ENCODE measurements at regions not wholly inside any gene's neighbourhood (a gene's known extent, or its start where the extent isn't known, plus 50 kb on each side); places are given as distances from the start of the nearest gene placed in this dataset.

DNA sequence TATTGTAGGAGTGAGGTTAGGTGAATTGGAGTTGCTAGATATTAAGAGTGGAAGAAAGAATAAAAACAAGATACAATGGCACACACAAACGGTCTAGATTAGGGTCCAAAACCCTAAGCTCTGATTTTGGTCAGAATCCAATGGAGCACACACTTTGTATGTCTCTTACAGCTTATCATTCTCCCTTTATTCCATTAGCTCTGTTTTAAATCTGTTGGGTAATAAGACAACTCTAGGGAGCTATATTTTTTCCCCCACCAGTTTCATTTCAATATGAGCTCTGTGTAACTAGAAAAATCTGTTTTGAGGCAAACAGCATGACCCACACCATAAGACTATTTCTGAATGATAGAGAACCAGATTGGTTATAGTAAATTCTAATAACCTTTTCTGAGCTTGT, 465.6 kb downstream of the ADGRL2 start:
- DNase-seq (ENCODE audit: low read depth): no peak

DNA sequence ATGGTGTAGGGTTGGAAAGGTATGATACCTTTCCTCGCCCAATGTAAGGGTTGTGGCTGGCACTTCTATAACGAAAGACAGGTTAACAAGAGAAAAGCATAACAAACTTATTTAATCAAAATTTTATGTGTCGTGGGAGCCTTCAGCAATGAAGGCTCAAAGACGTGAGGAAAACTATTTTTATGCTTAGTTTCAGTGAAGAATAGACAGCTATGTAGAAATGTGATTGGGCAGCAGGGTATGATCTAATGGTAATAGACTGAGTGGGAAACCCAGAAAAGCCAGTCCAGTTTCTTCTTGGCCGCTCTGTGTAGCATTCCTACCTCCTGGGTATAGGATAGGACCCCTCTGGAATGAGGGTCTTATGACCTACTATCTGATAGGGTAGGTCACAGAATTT, 464.7 kb downstream of the ADGRL2 start:
- no peak for DNase-seq (ENCODE audit: low read depth)

DNA sequence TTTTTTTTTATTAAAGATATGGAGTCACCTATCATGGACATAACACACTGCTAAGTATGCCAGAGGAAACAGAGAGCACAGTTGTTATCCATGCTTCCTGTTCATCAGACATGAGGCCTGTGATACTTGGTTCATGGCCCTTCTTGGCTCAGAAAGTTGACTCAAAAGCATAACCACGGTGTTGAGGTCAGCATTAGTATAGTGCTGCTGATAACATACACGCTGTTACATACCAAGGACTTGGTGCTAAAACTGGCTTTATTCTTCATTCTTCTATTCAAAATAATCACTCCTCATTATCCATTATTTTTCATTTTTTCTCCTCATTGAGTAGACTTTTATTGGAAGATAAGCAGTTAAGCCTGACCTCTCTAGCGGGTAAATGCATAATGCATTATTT, 464.1 kb downstream of the ADGRL2 start:
- no peak for DNase-seq (ENCODE audit: low read depth)

DNA sequence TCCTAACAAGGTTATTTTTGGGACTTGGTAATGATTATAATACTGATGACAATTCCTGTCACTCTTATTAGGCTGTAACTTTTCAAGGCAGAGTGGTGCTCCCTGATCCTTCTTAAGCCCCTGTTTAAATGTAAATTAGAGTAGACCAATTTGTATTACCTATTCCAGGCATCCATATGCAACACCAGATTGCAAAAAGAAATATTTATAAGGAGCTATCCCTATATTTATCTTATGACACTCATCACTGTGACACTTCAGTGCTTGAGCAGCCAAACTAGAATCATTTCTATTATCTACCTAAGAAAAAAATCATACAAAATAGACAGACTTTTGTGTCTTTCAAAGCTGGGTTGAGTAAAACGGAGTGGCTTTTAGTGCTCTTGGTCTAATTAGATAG, 462.7 kb downstream of the ADGRL2 start:
- no peak for DNase-seq (ENCODE audit: low read depth)

- DNase-seq (ENCODE audit: low read depth): no peak
These were observed 459.9 kb downstream of the ADGRL2 start for GRCh38 chr1:82260666-82261065.

GRCh38 chr1:82260051-82260450, 459.3 kb downstream of the ADGRL2 start:
- DNase-seq (ENCODE audit: low read depth): no peak

DNA sequence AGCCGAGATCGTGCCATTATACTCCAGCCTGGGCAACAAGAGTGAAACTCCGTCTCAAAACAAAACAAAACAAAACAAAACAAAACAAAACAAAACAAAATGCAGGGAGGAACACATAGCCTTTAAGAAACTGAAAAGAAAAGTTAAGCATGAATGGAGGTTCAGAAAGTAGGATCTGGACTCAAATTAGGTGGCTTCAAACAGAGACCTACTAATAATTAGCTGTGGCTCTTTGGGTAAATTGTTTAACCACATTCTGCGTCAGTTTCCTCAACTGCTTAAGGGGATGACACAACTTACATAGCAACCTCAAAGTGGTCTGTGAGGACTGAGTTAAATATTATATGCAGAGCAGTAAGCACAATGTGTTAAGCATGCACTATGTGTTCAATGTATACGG, 458.2 kb downstream of the ADGRL2 start:
- DNase-seq (ENCODE audit: low read depth): no peak

GRCh38 chr1:82246050-82246449, 445.3 kb downstream of the ADGRL2 start:
- no peak for DNase-seq (ENCODE audit: low read depth)

GRCh38 chr1:82245345-82246014, 444.7 kb downstream of the ADGRL2 start:
- DNase-seq (ENCODE audit: low read depth): no peak

DNA sequence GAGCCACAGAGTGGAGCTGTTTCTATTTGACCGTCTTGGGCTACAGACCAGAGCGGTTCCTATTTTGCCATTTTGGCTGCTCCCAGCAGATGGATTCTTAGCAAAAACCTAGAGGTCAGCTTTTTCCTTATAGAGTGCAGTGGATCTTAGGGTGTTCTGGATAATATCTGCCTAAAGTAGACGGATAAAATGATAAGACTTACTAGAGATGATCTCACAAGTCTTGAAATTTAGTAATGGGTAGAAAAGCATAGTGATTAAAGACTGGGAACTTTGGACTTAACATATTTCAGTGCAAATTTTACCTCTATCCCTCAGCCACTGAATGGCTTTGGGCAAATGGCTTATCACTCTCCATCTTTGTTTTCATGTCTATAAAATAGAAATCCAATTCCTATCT, 439.8 kb downstream of the ADGRL2 start:
- no peak for DNase-seq (ENCODE audit: low read depth)

GRCh38 chr1:82230667-82231066, 429.9 kb downstream of the ADGRL2 start:
- DNase-seq (ENCODE audit: low read depth): no peak

DNA sequence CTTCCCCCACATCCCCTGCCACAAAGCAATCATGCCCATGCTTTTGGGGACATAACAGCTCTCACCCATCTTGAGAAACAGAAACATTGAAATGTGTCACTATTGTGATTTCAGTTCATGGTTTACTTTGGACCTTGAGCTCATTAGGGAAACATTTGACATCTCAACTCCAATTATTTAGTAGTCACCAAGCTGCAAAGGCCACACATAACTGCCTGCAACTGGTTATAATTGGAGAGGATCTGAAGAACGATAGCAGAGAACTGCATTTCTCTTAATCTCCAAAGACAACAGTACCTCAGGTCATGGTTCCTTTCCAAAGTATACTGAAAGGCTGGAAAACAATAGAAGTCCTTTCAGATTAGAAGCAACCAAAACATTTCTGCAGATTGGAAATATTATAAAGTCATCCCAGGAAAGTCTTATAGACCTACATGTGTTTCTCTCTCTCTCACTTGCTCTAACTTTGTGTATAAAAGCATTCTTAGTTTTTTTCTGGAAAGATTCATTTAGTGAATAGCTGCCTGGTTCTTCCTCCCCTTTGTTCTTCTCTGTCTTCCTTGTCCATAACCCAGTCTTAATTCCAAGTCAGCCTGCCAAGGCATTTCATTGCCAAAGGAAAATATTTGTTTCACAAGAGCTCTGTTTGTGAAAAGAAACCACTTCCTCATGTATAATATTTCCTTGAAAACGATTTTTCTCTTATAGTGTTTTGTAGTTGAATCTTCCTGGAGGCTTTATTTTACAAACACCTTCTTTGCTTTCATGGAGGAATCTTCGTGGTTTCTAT, 426.8 kb downstream of the ADGRL2 start:
- DNase-seq (ENCODE audit: low read depth): no peak

DNA sequence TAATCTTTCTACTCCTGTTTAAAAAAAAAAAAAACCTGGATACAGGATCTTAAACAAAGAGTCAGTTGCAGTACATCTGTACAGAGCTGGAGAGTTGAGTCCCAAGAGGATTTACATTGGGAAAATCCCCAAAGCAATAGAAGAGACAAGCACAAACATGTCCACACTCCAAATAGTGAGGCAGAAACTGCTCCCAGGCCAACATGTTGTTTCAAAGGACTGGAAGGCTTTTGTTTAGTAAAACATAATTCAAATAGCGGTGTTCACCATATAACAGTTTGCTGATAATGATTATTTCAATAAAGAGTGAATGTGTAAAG, 425.4 kb downstream of the ADGRL2 start:
- no peak for DNase-seq (ENCODE audit: low read depth)

DNA sequence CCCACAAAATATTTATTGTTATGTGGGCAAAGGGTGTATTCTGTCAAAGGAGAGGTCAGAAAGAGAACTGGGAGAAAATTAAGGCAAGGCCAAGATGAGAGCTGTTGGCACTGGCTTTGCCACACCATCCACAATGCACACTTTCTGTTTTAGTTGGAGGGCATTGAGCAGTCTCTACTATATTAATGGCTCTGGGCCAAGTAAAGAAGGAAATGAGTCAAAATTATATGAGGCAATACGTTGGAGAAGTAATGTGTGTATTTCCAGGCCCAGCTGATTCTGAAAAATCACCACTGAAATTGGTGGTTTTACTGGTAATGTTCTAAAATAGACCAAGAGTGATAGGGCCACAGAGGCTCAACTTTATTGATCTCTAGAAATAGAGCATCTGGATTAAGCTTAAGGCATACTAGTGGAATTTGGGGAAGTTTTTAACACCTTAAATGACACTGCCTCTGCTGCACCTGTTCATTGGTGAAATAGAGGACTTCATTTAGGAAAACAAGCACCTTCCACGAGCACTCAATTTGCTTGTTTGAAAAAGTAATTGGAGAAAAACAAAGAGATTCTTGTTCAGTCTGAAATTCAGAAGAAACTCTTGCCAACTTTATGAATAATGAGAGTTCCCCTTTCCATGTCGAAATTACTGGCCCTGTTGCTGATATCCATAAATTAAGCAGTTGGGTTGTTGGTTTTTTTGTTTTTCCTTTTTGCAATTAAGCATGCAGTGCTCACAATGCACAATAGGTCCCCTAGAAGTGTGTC, 424.9 kb downstream of the ADGRL2 start:
- DNase-seq (ENCODE audit: low read depth): no peak

DNA sequence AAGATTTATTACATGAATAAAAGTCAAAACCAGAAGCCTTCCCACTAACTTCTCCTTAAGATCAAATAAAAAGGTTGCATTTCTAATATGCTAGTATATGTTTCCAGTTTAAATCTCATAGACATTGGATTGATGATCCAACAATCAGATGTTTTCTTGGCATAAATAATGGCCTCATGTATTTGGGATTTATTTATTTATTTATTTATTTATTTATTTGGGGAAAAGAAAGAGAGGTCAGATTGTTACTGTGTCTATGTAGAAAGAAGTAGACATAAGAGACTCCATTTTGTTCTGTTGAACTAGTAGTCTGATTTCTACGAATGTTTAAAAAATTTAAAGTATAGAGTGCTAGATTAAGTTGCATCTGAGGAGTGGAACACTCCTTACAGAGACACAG, 422.4 kb downstream of the ADGRL2 start:
- DNase-seq (ENCODE audit: low read depth): no peak

DNA sequence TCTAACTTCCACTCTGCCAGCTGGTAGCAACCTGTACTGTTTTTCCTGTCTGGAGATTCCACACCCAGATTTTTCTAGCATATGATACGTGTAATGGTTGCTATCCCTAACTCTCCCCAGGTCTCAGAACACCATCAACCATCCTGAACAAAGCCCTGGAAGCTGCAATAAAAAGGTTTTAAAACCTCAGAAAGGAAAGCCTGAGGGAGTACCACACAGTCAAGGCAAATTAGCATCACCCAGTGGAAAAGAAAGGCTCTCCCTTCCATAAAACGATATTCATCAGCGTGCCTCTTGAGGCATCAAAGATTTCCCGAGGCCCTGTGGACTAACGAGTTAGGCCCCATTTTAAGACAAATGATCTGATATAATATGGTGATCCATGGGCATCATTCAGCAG, 421.0 kb downstream of the ADGRL2 start:
- DNase-seq (ENCODE audit: low read depth): no peak

GRCh38 chr1:82220754-82221153, 420.0 kb downstream of the ADGRL2 start:
- no peak for DNase-seq (ENCODE audit: low read depth)

GRCh38 chr1:82219841-82220240, 419.1 kb downstream of the ADGRL2 start:
- DNase-seq (ENCODE audit: low read depth): no peak

DNA sequence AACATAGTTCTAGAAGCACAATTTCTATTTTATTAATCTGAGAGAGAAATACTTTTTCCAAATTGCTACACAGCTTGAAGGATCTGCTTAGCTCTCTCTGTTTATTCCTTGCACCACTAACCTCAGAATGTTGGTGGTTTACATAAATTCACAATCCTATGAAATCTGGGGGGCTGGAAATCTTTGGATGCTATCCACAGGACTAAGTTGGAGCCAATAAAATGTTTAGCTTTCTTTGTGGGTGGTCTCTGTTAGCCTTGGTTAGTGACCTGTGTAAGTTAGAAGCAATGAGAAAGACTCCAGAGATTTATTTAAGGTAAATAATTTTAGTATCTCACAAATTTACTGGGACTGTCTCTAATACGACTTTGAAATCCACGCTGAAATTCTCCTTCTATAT, 418.1 kb downstream of the ADGRL2 start:
- DNase-seq (ENCODE audit: low read depth): no peak

- no peak for DNase-seq (ENCODE audit: low read depth)
These were observed 415.1 kb downstream of the ADGRL2 start for GRCh38 chr1:82215853-82216175.

DNA sequence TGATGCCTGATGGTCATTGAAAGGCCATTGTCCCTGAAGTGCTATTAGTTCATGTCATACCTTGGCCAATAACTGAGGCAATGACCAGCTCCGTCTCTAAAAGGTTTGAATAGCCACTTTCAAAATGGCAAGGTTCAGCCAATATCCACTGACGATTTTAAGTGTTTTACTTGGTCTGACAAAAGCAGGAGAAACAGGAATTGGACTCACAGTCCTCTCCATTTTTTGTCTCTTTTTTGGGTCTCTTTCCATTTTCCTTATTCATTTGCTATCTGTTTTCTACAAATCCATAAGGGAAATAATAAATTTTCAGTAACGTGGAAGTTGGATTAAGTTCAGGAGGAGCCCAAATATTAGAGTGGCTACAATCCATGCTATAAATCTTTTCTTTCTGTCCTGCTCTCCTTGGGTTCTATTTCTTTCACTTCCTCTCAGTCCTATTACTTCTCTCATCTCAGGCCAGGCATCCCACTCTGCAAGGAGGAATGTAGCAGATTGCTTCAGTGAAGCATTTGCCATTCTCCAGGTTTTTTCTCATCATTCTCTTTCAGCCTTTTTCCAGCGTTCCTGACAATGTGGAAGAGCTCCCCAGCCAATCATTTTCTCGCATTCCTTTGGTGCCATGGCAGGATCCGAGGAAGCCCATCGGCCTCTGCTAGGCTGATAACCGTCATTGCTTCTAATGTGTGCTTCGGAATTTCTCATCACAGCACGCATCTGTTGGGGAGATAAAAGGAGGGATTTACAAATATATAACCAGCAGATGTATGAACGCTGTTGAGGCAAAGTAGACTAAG, 414.5 kb downstream of the ADGRL2 start:
- DNase-seq (ENCODE audit: low read depth): no peak

GRCh38 chr1:82214606-82215005, 413.9 kb downstream of the ADGRL2 start:
- no peak for DNase-seq (ENCODE audit: low read depth)

DNA sequence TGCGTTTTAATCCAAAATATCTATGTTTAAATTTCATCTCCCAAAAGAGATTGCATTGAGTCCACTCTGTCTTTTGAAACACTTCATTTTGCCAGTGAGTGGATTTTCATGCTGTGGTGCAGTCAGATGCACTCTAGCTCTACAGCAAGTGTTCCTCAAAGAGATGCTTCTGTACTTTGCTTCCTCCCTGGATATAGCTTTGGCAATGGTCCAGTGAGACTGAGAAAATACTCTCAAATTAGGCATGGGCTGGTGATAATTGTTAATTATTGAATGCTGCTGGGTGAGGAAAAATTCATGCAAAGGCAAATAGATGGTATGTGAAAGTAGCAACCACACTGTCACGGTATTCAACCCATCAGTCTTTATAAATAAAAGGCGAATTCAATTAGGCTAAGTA, 396.9 kb downstream of the ADGRL2 start:
- DNase-seq (ENCODE audit: low read depth): no peak

Data from HS-27A (cell line).